ENCODE measurements at regions not wholly inside any gene's neighbourhood (a gene's known extent, or its start where the extent isn't known, plus 50 kb on each side); places are given as distances from the start of the nearest gene placed in this dataset.

- DNase-seq (ENCODE audit: insufficient read length, low spot score) (no peak), FAIRE-seq (no peak)
- TF ChIP-seq CTCF (IDR thresholded peaks at IDR 0.05; ENCODE audit: insufficient read depth, missing control alignments): no peak
Observed at GRCh38 chr7:88516429-88516828, 209.7 kb upstream of the STEAP4 start.

GRCh38 chr7:88515301-88515700 is 208.6 kb upstream of the STEAP4 start:
- no peak for TF ChIP-seq CTCF (IDR thresholded peaks at IDR 0.05; ENCODE audit: insufficient read depth, missing control alignments)
- DNase-seq (ENCODE audit: insufficient read length, low spot score) (no peak), FAIRE-seq (no peak)

GRCh38 chr7:88509341-88509740 is 202.6 kb upstream of the STEAP4 start:
- TF ChIP-seq CTCF (IDR thresholded peaks at IDR 0.05; ENCODE audit: insufficient read depth, missing control alignments): no peak
- DNase-seq (ENCODE audit: insufficient read length, low spot score) (no peak), FAIRE-seq (no peak)

- TF ChIP-seq CTCF (IDR thresholded peaks at IDR 0.05; ENCODE audit: insufficient read depth, missing control alignments): no peak
- peak; percentile 70 for FAIRE-seq
- no peak for DNase-seq (ENCODE audit: insufficient read length, low spot score)
Observed at GRCh38 chr7:88500131-88500530, 193.4 kb upstream of the STEAP4 start.

- TF ChIP-seq CTCF (IDR thresholded peaks at IDR 0.05; ENCODE audit: insufficient read depth, missing control alignments): no peak
- DNase-seq (ENCODE audit: insufficient read length, low spot score) (no peak), FAIRE-seq (no peak)
Observed at GRCh38 chr7:88495881-88496725, 189.4 kb upstream of the STEAP4 start.

- TF ChIP-seq CTCF (IDR thresholded peaks at IDR 0.05; ENCODE audit: insufficient read depth, missing control alignments): no peak
- DNase-seq (ENCODE audit: insufficient read length, low spot score) (no peak), FAIRE-seq (no peak)
Observed at GRCh38 chr7:88492153-88492552, 185.5 kb upstream of the STEAP4 start.

- no peak for TF ChIP-seq CTCF (IDR thresholded peaks at IDR 0.05; ENCODE audit: insufficient read depth, missing control alignments)
- DNase-seq (ENCODE audit: insufficient read length, low spot score): no peak
- no peak for FAIRE-seq
Observed at GRCh38 chr7:88490874-88491273, 184.2 kb upstream of the STEAP4 start.
